ENCODE measurements at regions not wholly inside any gene's neighbourhood (a gene's known extent, or its start where the extent isn't known, plus 50 kb on each side); places are given as distances from the start of the nearest gene placed in this dataset.

DNA sequence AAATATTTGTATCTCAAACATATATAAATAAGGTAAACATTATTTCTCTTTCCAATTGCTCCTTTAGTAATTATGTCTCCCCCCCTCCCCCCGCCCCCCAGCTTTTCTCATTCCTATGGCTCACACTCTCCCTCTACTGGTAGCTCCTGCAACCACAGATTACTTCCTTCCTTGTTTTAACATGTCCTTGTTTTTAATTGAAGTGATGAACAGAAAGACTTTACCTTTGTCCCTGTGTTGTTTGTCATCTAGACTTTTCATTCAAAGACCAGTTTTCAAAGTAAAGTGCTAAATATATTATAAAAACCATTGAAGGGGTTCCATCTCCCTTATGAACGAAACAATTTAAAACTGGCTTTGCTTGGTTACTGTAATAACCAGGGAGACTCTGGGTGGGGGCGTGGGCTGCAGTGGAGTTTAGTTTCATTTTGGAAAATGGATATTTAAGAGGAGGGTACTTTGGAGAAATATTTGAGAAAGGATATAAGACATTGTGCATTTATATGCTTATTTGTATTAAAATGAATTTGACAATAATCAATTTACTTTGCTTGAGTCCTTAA is 352.9 kb downstream of the RAPGEF2 start:
- ChIA-PET POLR2A (ENCODE audit: partially characterized antibody) (no interaction called here), CTCF (ENCODE audit: partially characterized antibody) (interaction anchor here (0.5 to 2.2 kb wide), 26 partner anchors 9 to 1719 kb away, joined by 3 to 8 read pairs (median 4); no protein-coding TSS in a partner anchor)
- Histone ChIP-seq H3K56ac (replicated peaks; ENCODE audit: insufficient read length, low read depth, low read length) (no peak overlapping the region), H3K4me2 (ENCODE audit: insufficient read depth in 1 of 2, low read depth in 2 of 2, low read length in 2 of 2) (no peak overlapping the region; a peak in 1 of 4 replicates), H3K4me3 (ENCODE audit: extremely low read depth in 1 of 4, insufficient read depth in 2 of 4, low read depth in 3 of 4, low read length in 4 of 4) (no peak overlapping the region), H3K23ac (ENCODE audit: insufficient read length) (no peak overlapping the region), H2BK15ac (ENCODE audit: low read length) (no peak overlapping the region), H4K8ac (ENCODE audit: extremely low read depth, insufficient read depth, low read length) (no peak overlapping the region), H4K91ac (replicated peaks; ENCODE audit: insufficient read length, low read length) (no peak overlapping the region), H2AK5ac (ENCODE audit: low read depth, low read length) (no peak overlapping the region), H3K27me3 (replicated peaks in 1 of 4; ENCODE audit: control insufficient read depth in 3 of 4, extremely low read depth in 1 of 4, insufficient read depth in 3 of 4, low read length in 3 of 4) (no peaks in the 10 kb centered on the region), H2BK20ac (ENCODE audit: low read length) (no peak overlapping the region), H2AFZ (ENCODE audit: low read length) (no peak overlapping the region), H4K20me1 (replicated peaks in 1 of 2; ENCODE audit: control insufficient read depth in 1 of 2, insufficient read depth in 2 of 2, low read length in 2 of 2) (no peaks in the 10 kb centered on the region), H3K79me1 (ENCODE audit: low read depth, low read length) (no peaks in the 10 kb centered on the region), H3K4me1 (replicated peaks in 1 of 4; ENCODE audit: control insufficient read depth in 3 of 4, insufficient read depth in 4 of 4, low read length in 3 of 4) (no peaks in the 10 kb centered on the region), H3K36me3 (ENCODE audit: control insufficient read depth in 2 of 4, insufficient read depth in 4 of 4, low read length in 3 of 4) (no peaks in the 10 kb centered on the region), H2BK12ac (ENCODE audit: low read depth, low read length) (no peak overlapping the region), H3K79me2 (ENCODE audit: control insufficient read depth in 1 of 2, insufficient read depth in 2 of 2, low read length in 2 of 2) (no peaks in the 10 kb centered on the region), H3K14ac (ENCODE audit: insufficient read length) (no peak overlapping the region), H4K5ac (ENCODE audit: insufficient read length, low read depth, low read length) (no peak overlapping the region), H2BK120ac (replicated peaks; ENCODE audit: low read depth, low read length) (no peak overlapping the region), H3K27ac (ENCODE audit: low read depth, low read length) (no peak overlapping the region), H3K18ac (ENCODE audit: extremely low read depth, low read length) (no peak overlapping the region), H3K23me2 (ENCODE audit: low read depth, low read length) (no peaks in the 10 kb centered on the region), H2BK5ac (ENCODE audit: low read depth, low read length) (no peak overlapping the region), H3K9me3 (ENCODE audit: insufficient read depth in 2 of 2, low read depth in 1 of 2, low read length in 1 of 2) (no peaks in the 10 kb centered on the region), H3K9ac (replicated peaks in 1 of 4; ENCODE audit: extremely low read depth in 1 of 4, low read depth in 3 of 4, low read length in 3 of 4) (no peak overlapping the region), H3K4ac (replicated peaks; ENCODE audit: insufficient read length, low read depth, low read length) (no peak overlapping the region)
- FAIRE-seq, result no peak
- 57% methylated on average over 2 of the region's 3 CpGs; no CpG with 5 or more reads in 1 of the 2 experiments for WGBS, 2 experiments (ENCODE audit: extremely low coverage in 1 of 2, insufficient coverage in 1 of 2, insufficient read length in 1 of 2, insufficient replicate concordance in 2 of 2, low coverage in 1 of 2, low lambda C conversion rate in 2 of 2, missing lambda C conversion rate in 1 of 2)
- DNase-seq (ENCODE audit: low read depth in 1 of 2, low spot score in 2 of 2), result no peak
- TF ChIP-seq NRF1 (IDR thresholded peaks at IDR 0.05; ENCODE audit: low read depth, low read length), result no peak
- TF ChIP-seq CBX8 (IDR thresholded peaks at IDR 0.05; ENCODE audit: borderline replicate concordance, low read depth, low read length), result no peak
- TF ChIP-seq TAF1 (IDR thresholded peaks at IDR 0.05; ENCODE audit: low read depth, low read length), result no peak
- no peak for TF ChIP-seq SIRT6 (IDR thresholded peaks at IDR 0.05; ENCODE audit: low read length)
- TF ChIP-seq, protein P1, sequence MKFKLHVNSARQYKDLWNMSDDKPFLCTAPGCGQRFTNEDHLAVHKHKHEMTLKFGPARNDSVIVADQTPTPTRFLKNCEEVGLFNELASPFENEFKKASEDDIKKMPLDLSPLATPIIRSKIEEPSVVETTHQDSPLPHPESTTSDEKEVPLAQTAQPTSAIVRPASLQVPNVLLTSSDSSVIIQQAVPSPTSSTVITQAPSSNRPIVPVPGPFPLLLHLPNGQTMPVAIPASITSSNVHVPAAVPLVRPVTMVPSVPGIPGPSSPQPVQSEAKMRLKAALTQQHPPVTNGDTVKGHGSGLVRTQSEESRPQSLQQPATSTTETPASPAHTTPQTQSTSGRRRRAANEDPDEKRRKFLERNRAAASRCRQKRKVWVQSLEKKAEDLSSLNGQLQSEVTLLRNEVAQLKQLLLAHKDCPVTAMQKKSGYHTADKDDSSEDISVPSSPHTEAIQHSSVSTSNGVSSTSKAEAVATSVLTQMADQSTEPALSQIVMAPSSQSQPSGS (IDR thresholded peaks at IDR 0.05; ENCODE audit: low read length), result no peak
- TF ChIP-seq RAD21 (IDR thresholded peaks at IDR 0.05 in 1 of 2, conservative IDR thresholded peaks at IDR 0.05 in 1 of 2; ENCODE audit: low read depth in 2 of 2, low read length in 2 of 2), result peak; percentile 56 to 62
- TF ChIP-seq RFX5 (IDR thresholded peaks at IDR 0.05; ENCODE audit: borderline replicate concordance, low read depth, low read length), result no peak
- no peak for TF ChIP-seq SIX5 (IDR thresholded peaks at IDR 0.05; ENCODE audit: low read depth, low read length)
- TF ChIP-seq RNF2 (IDR thresholded peaks at IDR 0.05; ENCODE audit: borderline replicate concordance, low read depth, low read length, missing control alignments, poor library complexity, severe bottlenecking), result no peak
- no peak for TF ChIP-seq SUZ12 (IDR thresholded peaks at IDR 0.05; ENCODE audit: low read length)

Data from H1 (cell line).